ENCODE measurements at regions not wholly inside any gene's neighbourhood (a gene's known extent, or its start where the extent isn't known, plus 50 kb on each side); places are given as distances from the start of the nearest gene placed in this dataset.

DNA sequence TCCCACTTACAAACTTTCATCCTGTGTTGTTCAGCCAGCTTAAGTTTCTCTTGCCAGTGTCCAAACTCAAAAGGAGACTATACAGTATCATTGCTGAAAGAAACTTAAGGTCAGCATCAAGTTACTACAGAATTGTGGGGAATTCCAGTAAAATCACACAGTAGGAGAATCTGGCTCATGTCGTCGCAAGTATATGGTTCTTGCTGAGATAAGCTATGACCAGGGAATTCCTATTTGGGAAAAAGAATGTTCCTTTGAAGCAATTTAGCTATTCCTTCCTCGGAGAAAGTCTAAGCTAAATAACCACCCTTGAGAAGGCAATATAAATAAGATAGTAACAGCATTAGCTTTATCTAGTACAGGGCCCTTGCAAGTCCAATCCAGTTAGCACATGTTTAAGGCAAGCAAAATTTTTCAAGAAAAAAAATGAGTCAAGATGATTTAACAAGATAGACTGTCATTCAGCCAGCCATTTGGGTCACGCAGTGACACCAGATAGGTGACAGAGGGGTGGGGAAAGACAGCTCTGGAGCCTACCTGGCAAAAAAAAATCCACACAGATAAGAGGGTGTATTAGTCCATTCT, 78.2 kb upstream of the THBS1 start:
- TF ChIP-seq JUN (IDR thresholded peaks at IDR 0.05) (no peak), BHLHE40 (IDR thresholded peaks at IDR 0.05; ENCODE audit: low read depth, low read length) (no peak), EHF (CRISPR knock-in tag; IDR thresholded peaks at IDR 0.05) (no peak), MYC (IDR thresholded peaks at IDR 0.05; ENCODE audit: borderline replicate concordance, low read length) (no peak), POLR2A (IDR thresholded peaks at IDR 0.05; ENCODE audit: low read length) (no peak), FOSB (CRISPR knock-in tag; IDR thresholded peaks at IDR 0.05) (no peak)
- TF ChIP-seq, protein P1, sequence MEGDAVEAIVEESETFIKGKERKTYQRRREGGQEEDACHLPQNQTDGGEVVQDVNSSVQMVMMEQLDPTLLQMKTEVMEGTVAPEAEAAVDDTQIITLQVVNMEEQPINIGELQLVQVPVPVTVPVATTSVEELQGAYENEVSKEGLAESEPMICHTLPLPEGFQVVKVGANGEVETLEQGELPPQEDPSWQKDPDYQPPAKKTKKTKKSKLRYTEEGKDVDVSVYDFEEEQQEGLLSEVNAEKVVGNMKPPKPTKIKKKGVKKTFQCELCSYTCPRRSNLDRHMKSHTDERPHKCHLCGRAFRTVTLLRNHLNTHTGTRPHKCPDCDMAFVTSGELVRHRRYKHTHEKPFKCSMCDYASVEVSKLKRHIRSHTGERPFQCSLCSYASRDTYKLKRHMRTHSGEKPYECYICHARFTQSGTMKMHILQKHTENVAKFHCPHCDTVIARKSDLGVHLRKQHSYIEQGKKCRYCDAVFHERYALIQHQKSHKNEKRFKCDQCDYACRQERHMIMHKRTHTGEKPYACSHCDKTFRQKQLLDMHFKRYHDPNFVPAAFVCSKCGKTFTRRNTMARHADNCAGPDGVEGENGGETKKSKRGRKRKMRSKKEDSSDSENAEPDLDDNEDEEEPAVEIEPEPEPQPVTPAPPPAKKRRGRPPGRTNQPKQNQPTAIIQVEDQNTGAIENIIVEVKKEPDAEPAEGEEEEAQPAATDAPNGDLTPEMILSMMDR (IDR thresholded peaks at IDR 0.05), result no peak
- TF ChIP-seq, protein P2, sequence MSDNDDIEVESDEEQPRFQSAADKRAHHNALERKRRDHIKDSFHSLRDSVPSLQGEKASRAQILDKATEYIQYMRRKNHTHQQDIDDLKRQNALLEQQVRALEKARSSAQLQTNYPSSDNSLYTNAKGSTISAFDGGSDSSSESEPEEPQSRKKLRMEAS (IDR thresholded peaks at IDR 0.05), result no peak
- TF ChIP-seq, protein P3, sequence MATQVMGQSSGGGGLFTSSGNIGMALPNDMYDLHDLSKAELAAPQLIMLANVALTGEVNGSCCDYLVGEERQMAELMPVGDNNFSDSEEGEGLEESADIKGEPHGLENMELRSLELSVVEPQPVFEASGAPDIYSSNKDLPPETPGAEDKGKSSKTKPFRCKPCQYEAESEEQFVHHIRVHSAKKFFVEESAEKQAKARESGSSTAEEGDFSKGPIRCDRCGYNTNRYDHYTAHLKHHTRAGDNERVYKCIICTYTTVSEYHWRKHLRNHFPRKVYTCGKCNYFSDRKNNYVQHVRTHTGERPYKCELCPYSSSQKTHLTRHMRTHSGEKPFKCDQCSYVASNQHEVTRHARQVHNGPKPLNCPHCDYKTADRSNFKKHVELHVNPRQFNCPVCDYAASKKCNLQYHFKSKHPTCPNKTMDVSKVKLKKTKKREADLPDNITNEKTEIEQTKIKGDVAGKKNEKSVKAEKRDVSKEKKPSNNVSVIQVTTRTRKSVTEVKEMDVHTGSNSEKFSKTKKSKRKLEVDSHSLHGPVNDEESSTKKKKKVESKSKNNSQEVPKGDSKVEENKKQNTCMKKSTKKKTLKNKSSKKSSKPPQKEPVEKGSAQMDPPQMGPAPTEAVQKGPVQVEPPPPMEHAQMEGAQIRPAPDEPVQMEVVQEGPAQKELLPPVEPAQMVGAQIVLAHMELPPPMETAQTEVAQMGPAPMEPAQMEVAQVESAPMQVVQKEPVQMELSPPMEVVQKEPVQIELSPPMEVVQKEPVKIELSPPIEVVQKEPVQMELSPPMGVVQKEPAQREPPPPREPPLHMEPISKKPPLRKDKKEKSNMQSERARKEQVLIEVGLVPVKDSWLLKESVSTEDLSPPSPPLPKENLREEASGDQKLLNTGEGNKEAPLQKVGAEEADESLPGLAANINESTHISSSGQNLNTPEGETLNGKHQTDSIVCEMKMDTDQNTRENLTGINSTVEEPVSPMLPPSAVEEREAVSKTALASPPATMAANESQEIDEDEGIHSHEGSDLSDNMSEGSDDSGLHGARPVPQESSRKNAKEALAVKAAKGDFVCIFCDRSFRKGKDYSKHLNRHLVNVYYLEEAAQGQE (IDR thresholded peaks at IDR 0.05), result no peak
- TF ChIP-seq, protein P4, sequence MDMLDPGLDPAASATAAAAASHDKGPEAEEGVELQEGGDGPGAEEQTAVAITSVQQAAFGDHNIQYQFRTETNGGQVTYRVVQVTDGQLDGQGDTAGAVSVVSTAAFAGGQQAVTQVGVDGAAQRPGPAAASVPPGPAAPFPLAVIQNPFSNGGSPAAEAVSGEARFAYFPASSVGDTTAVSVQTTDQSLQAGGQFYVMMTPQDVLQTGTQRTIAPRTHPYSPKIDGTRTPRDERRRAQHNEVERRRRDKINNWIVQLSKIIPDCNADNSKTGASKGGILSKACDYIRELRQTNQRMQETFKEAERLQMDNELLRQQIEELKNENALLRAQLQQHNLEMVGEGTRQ (IDR thresholded peaks at IDR 0.05), result no peak

All from A549 (cell line).